WTC11 (cell line): ENCODE measurements at regions not wholly inside any gene's neighbourhood (a gene's known extent, or its start where the extent isn't known, plus 50 kb on each side); places are given as distances from the start of the nearest gene placed in this dataset.

Source experiments
- ATAC-seq: fragments of 200-7000 bp; cut with Tn5 transposase; 2 replicates; pipeline ENCODE4 v1.10.0; 2021; ENCODE audit warnings: mild to moderate bottlenecking, moderate library complexity
- CTCF ChIA-PET: fragments of 300-600 bp; sonication (Branson Sonifier 250); formaldehyde crosslinking; loops from one replicate; lab custom pipeline; 2021; ENCODE audit warnings: antibody characterized with exemption; lab: Charles Lee
- POLR2A ChIA-PET: fragments of 350-600 bp; sonication (Branson Sonifier 250); formaldehyde crosslinking; loops from one replicate; lab custom pipeline; 2021; ENCODE audit warnings: antibody characterized with exemption; lab: Charles Lee
- DNase-seq: peaks from one replicate; pipeline ENCODE4 v3.0.0; 2021; ENCODE audit warnings: low spot score
- H3K27ac Mint-ChIP-seq: 2 replicates; pipeline ENCODE4 v1.8.0; 2021; ENCODE audit warnings: mixed read lengths
- H3K27me3 Mint-ChIP-seq: 2 replicates; pipeline ENCODE4 v1.8.0; 2021; ENCODE audit warnings: low read depth, mild to moderate bottlenecking, moderate library complexity, mixed read lengths
- H3K36me3 Mint-ChIP-seq: 2 replicates; pipeline ENCODE4 v1.8.0; 2021; ENCODE audit warnings: mixed read lengths
- H3K4me1 Mint-ChIP-seq: 2 replicates; pipeline ENCODE4 v1.8.0; 2022; ENCODE audit warnings: mixed read lengths
- H3K4me3 Mint-ChIP-seq: 2 replicates; pipeline ENCODE4 v1.8.0; 2021; ENCODE audit warnings: mild to moderate bottlenecking, moderate library complexity, mixed read lengths
- H3K9me3 Mint-ChIP-seq: 2 replicates; pipeline ENCODE4 v1.8.0; 2021; ENCODE audit warnings: mixed read lengths
- E2F4 ChIP-seq: sonication (generic); formaldehyde crosslinking; IDR thresholded peaks from 2 replicates; pipeline ENCODE4 v1.8.1; 2022; ENCODE audit warnings: low read depth, mild to moderate bottlenecking, moderate library complexity, missing genetic modification reagents, borderline replicate concordance
- E2F5 ChIP-seq: sonication (generic); formaldehyde crosslinking; IDR thresholded peaks from 2 replicates; pipeline ENCODE4 v1.8.1; 2022; ENCODE audit warnings: mild to moderate bottlenecking, moderate library complexity, missing genetic modification reagents
- ESRRA ChIP-seq: sonication (generic); formaldehyde crosslinking; IDR thresholded peaks from 2 replicates; pipeline ENCODE4 v1.8.1; 2022; ENCODE audit warnings: mild to moderate bottlenecking, missing genetic modification reagents, borderline replicate concordance
- FOXP1 ChIP-seq: sonication (generic); formaldehyde crosslinking; IDR thresholded peaks from 2 replicates; pipeline ENCODE4 v1.8.0; 2022; ENCODE audit warnings: missing genetic modification reagents, mild to moderate bottlenecking, moderate library complexity, borderline replicate concordance
- FOXP4 ChIP-seq: sonication (generic); formaldehyde crosslinking; IDR thresholded peaks from 2 replicates; pipeline ENCODE4 v1.8.0; 2022; ENCODE audit warnings: mild to moderate bottlenecking, missing genetic modification reagents
- GABPB1 ChIP-seq: sonication (generic); formaldehyde crosslinking; IDR thresholded peaks from 2 replicates; pipeline ENCODE4 v1.8.1; 2023; ENCODE audit warnings: mild to moderate bottlenecking, missing genetic modification reagents
- GRHL2 ChIP-seq: fragments of 250-450 bp; sonication (Bioruptor Pico); IDR thresholded peaks from 2 replicates; pipeline ENCODE4 v1.8.0; 2022; ENCODE audit warnings: mild to moderate bottlenecking, moderate library complexity; ENCODE audit not compliant: insufficient replicate concordance, severe bottlenecking
- HMGA2 ChIP-seq: fragments of 250-450 bp; sonication (Bioruptor Pico); IDR thresholded peaks from 2 replicates; pipeline ENCODE4 v1.4.0; 2021; ENCODE audit warnings: mild to moderate bottlenecking, moderate library complexity
- NFE2L1 ChIP-seq: sonication (generic); formaldehyde crosslinking; IDR thresholded peaks from 2 replicates; pipeline ENCODE4 v1.8.1; 2023; ENCODE audit warnings: missing genetic modification reagents
- NR1H2 ChIP-seq: sonication (generic); formaldehyde crosslinking; IDR thresholded peaks from 2 replicates; pipeline ENCODE4 v1.9.0; 2021; ENCODE audit warnings: mild to moderate bottlenecking, moderate library complexity, missing genetic modification reagents
- NR3C1 ChIP-seq: sonication (generic); formaldehyde crosslinking; conservative IDR thresholded peaks from 2 replicates; pipeline ENCODE4 v1.8.1; 2023; ENCODE audit warnings: low read depth, mild to moderate bottlenecking, missing genetic modification reagents
- PRRX2 ChIP-seq: fragments of 250-450 bp; sonication (Bioruptor Pico); IDR thresholded peaks from 2 replicates; pipeline ENCODE4 v1.8.0; 2021; ENCODE audit warnings: mild to moderate bottlenecking
- RORB ChIP-seq: fragments of 250-450 bp; sonication (Bioruptor Pico); IDR thresholded peaks from 2 replicates; pipeline ENCODE4 v1.9.0; 2021; ENCODE audit warnings: mild to moderate bottlenecking
- STAT6 ChIP-seq: sonication (generic); formaldehyde crosslinking; conservative IDR thresholded peaks from 2 replicates; pipeline ENCODE4 v1.8.1; 2023; ENCODE audit warnings: mild to moderate bottlenecking, low read depth, missing genetic modification reagents, moderate library complexity
- TEAD1 ChIP-seq: sonication (generic); formaldehyde crosslinking; IDR thresholded peaks from 2 replicates; pipeline ENCODE4 v1.8.0; 2022; ENCODE audit warnings: mild to moderate bottlenecking, missing genetic modification reagents
- ZNF219 ChIP-seq: sonication (generic); formaldehyde crosslinking; IDR thresholded peaks from 2 replicates; pipeline ENCODE4 v1.8.0; 2023; ENCODE audit warnings: missing genetic modification reagents, mild to moderate bottlenecking, borderline replicate concordance
- ZNF263 ChIP-seq: sonication (generic); formaldehyde crosslinking; IDR thresholded peaks from 2 replicates; pipeline ENCODE4 v1.8.1; 2022; ENCODE audit warnings: low read depth, mild to moderate bottlenecking, moderate library complexity, missing genetic modification reagents
- ZNF281 ChIP-seq: sonication (generic); formaldehyde crosslinking; IDR thresholded peaks from 2 replicates; pipeline ENCODE4 v1.8.0; 2023; ENCODE audit warnings: mild to moderate bottlenecking, missing genetic modification reagents
- ZNF416 ChIP-seq: fragments of 250-450 bp; sonication (Bioruptor Pico); IDR thresholded peaks from 2 replicates; pipeline ENCODE4 v1.9.0; 2021; ENCODE audit warnings: mild to moderate bottlenecking, inconsistent platforms
- ZNF671 ChIP-seq: fragments of 250-450 bp; sonication (Bioruptor Pico); IDR thresholded peaks from 2 replicates; pipeline ENCODE4 v1.8.0; 2021; ENCODE audit warnings: mild to moderate bottlenecking
- TF ChIP-seq, protein P1 (sequence below): sonication (generic); formaldehyde crosslinking; IDR thresholded peaks from 2 replicates; pipeline ENCODE4 v1.8.0; 2022; ENCODE audit warnings: mild to moderate bottlenecking, missing genetic modification reagents
- TF ChIP-seq, protein P2 (sequence below): sonication (generic); formaldehyde crosslinking; IDR thresholded peaks from 2 replicates; pipeline ENCODE4 v1.8.1; 2022; ENCODE audit warnings: mild to moderate bottlenecking, missing genetic modification reagents, moderate library complexity, borderline replicate concordance

GRCh38 chr5:38718771-38719391 lies 126.9 kb upstream of the OSMR start:
- no peak for DNase-seq
- Mint-ChIP-seq H3K36me3 (no peaks in the 10 kb centered on the region), H3K27me3 (no peaks in the 10 kb centered on the region), H3K4me3 (no peak overlapping the region), H3K4me1 (0 out of 2 replicates have a peak, but pooled peaks cover 6% of the 10 kb centered on the region), H3K9me3 (no peaks in the 10 kb centered on the region), H3K27ac (no peak overlapping the region)
- TF ChIP-seq ESRRA (CRISPR knock-in tag) (no peak), NR3C1 (no peak), ZNF281 (CRISPR knock-in tag) (no peak), ZNF263 (CRISPR knock-in tag) (no peak)
- ChIA-PET POLR2A (no interaction called here), CTCF (interaction anchor here (0.9 to 1.0 kb wide), 2 partner anchors 91 to 277 kb away, joined by 3 read pairs; no protein-coding TSS in a partner anchor)
- no peak for ATAC-seq

DNA sequence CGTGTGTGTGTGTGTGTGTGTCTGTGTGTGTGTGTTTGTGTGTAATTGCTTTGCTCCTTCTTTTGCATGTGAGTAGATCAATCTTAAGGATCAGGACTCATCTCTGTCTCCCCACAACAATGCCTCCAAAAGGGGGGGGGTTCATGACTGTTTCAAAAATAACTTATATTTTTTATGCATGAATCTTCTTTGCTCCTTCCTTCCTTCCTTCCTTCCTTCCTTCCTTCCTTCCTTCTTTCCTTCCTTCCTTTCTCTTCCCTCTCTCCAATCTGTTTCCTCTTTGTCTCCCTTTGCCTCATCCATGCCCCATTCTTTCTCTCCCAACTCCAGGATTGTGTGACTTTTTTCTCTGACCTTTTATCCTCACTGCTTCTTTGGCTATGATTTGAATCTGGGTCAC lies 126.4 kb upstream of the OSMR start:
- DNase-seq: no peak
- H3K27me3 Mint-ChIP-seq: no peaks in the 10 kb centered on the region
- ChIA-PET POLR2A (no interaction called here), CTCF (interaction anchor here (0.9 to 1.0 kb wide), 2 partner anchors 90 to 278 kb away, joined by 3 read pairs; no protein-coding TSS in a partner anchor)
- H3K9me3 Mint-ChIP-seq: no peaks in the 10 kb centered on the region
- H3K4me1 Mint-ChIP-seq: 0 out of 2 replicates have a peak, but pooled peaks cover 6% of the 10 kb centered on the region
- H3K4me3 Mint-ChIP-seq: no peak overlapping the region
- no peak for ATAC-seq
- no peaks in the 10 kb centered on the region for H3K36me3 Mint-ChIP-seq
- H3K27ac Mint-ChIP-seq: no peak overlapping the region
- no peak for TF ChIP-seq FOXP4
- no peak for TF ChIP-seq ESRRA (CRISPR knock-in tag)
- no peak for TF ChIP-seq NR1H2 (CRISPR knock-in tag)
- no peak for TF ChIP-seq PRRX2 (CRISPR knock-in tag)
- no peak for TF ChIP-seq E2F4 (CRISPR knock-in tag)
- TF ChIP-seq, protein P1, sequence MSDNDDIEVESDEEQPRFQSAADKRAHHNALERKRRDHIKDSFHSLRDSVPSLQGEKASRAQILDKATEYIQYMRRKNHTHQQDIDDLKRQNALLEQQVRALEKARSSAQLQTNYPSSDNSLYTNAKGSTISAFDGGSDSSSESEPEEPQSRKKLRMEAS: no peak
- TF ChIP-seq ZNF219 (CRISPR knock-in tag): no peak
- TF ChIP-seq RORB (CRISPR knock-in tag): no peak
- no peak for TF ChIP-seq ZNF416 (CRISPR knock-in tag)
- no peak for TF ChIP-seq ZNF671
- no peak for TF ChIP-seq GABPB1
- no peak for TF ChIP-seq TEAD1 (CRISPR knock-in tag)
- no peak for TF ChIP-seq FOXP1 (CRISPR knock-in tag)

DNA sequence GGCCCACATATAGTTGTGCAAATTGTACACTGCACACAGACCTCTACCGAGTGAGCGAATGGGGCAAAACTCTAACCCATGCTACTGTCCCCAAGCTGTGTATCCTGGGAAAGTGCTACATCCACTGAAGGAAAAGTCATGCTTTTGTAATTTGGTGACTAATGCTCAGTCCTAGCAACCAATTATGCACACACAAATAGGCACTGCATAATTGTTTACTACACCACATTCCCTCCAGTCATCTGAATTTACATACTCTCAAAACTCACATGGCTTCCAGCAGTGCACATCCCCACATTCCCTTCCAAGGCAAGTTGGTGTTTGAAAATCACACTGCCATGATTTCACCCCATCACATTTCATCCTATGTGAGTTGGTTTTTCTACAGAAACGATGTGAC lies 125.9 kb upstream of the OSMR start:
- ATAC-seq: no peak
- CTCF ChIA-PET: no interaction called here
- H3K27ac Mint-ChIP-seq: no peak overlapping the region
- TF ChIP-seq STAT6 (CRISPR knock-in tag): no peak
- TF ChIP-seq GRHL2: no peak
- no peak for TF ChIP-seq ZNF263 (CRISPR knock-in tag)
- TF ChIP-seq E2F5 (CRISPR knock-in tag): no peak
- no peak for TF ChIP-seq NFE2L1
- TF ChIP-seq HMGA2 (CRISPR knock-in tag): no peak
- TF ChIP-seq, protein P2, sequence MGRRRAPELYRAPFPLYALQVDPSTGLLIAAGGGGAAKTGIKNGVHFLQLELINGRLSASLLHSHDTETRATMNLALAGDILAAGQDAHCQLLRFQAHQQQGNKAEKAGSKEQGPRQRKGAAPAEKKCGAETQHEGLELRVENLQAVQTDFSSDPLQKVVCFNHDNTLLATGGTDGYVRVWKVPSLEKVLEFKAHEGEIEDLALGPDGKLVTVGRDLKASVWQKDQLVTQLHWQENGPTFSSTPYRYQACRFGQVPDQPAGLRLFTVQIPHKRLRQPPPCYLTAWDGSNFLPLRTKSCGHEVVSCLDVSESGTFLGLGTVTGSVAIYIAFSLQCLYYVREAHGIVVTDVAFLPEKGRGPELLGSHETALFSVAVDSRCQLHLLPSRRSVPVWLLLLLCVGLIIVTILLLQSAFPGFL (CRISPR knock-in tag): no peak

More for the DNA sequence above, 125.9 kb upstream of the OSMR start:
- POLR2A ChIA-PET: no interaction called here
- no peaks in the 10 kb centered on the region for H3K36me3 Mint-ChIP-seq
- H3K9me3 Mint-ChIP-seq: no peaks in the 10 kb centered on the region
- peaks cover 9% of the 10 kb centered on the region for H3K4me1 Mint-ChIP-seq
- no peak for DNase-seq
- no peaks in the 10 kb centered on the region for H3K27me3 Mint-ChIP-seq
- H3K4me3 Mint-ChIP-seq: no peak overlapping the region
